ENCODE measurements at regions not wholly inside any gene's neighbourhood (a gene's known extent, or its start where the extent isn't known, plus 50 kb on each side); places are given as distances from the start of the nearest gene placed in this dataset.
"Not testable (repeated sequence)": the region's sequence is repeated elsewhere in the genome, so short reads cannot be mapped to it uniquely, and the experiment has no call there.

GRCh38 chr5:163276466-163276865, 160.9 kb upstream of the CCNG1 start:
- DNase-seq (ENCODE audit: low spot score): no peak

GRCh38 chr5:163280897-163281296, 156.5 kb upstream of the CCNG1 start:
- DNase-seq (ENCODE audit: low spot score): not testable (repeated sequence)

- DNase-seq (ENCODE audit: low spot score): no peak
These were observed 155.9 kb upstream of the CCNG1 start for GRCh38 chr5:163281512-163281911.

GRCh38 chr5:163293836-163294235, 143.6 kb upstream of the CCNG1 start:
- DNase-seq (ENCODE audit: low spot score): no peak

GRCh38 chr5:163303718-163304117, 133.7 kb upstream of the CCNG1 start:
- no peak for DNase-seq (ENCODE audit: low spot score)

- no peak for DNase-seq (ENCODE audit: low spot score)
These were observed 131.7 kb upstream of the CCNG1 start for GRCh38 chr5:163305655-163306054.

- peak; percentile 22 for DNase-seq (ENCODE audit: low spot score)
These were observed 131.0 kb upstream of the CCNG1 start for GRCh38 chr5:163306421-163306820.

GRCh38 chr5:163309914-163310313, 127.5 kb upstream of the CCNG1 start:
- no peak for DNase-seq (ENCODE audit: low spot score)

GRCh38 chr5:163310997-163311396, 126.4 kb upstream of the CCNG1 start:
- no peak for DNase-seq (ENCODE audit: low spot score)

- DNase-seq (ENCODE audit: low spot score): no peak
These were observed 124.8 kb upstream of the CCNG1 start for GRCh38 chr5:163312598-163312997.

- DNase-seq (ENCODE audit: low spot score): not testable (repeated sequence)
These were observed 124.3 kb upstream of the CCNG1 start for GRCh38 chr5:163313049-163313448.

GRCh38 chr5:163316374-163316773, 121.0 kb upstream of the CCNG1 start:
- DNase-seq (ENCODE audit: low spot score): not testable (repeated sequence)

GRCh38 chr5:163318707-163319106, 118.7 kb upstream of the CCNG1 start:
- no peak for DNase-seq (ENCODE audit: low spot score)

- no peak for DNase-seq (ENCODE audit: low spot score)
These were observed 115.9 kb upstream of the CCNG1 start for GRCh38 chr5:163321511-163321910.

GRCh38 chr5:163330723-163331668, 106.4 kb upstream of the CCNG1 start:
- peak; percentile 21 for DNase-seq (ENCODE audit: low spot score)

- DNase-seq (ENCODE audit: low spot score): not testable (repeated sequence)
These were observed 101.3 kb upstream of the CCNG1 start for GRCh38 chr5:163336074-163336473.

GRCh38 chr5:163339148-163339547, 98.2 kb upstream of the CCNG1 start:
- DNase-seq (ENCODE audit: low spot score): no peak

- DNase-seq (ENCODE audit: low spot score): not testable (repeated sequence)
These were observed 97.0 kb upstream of the CCNG1 start for GRCh38 chr5:163340378-163340777.

- no peak for DNase-seq (ENCODE audit: low spot score)
These were observed 95.1 kb upstream of the CCNG1 start for GRCh38 chr5:163342306-163342705.

- no peak for DNase-seq (ENCODE audit: low spot score)
These were observed 92.2 kb upstream of the CCNG1 start for GRCh38 chr5:163345216-163345615.

- peak; percentile 62 for DNase-seq (ENCODE audit: low spot score)
These were observed 89.7 kb upstream of the CCNG1 start for GRCh38 chr5:163347671-163348070.

GRCh38 chr5:163350083-163350482, 87.3 kb upstream of the CCNG1 start:
- no peak for DNase-seq (ENCODE audit: low spot score)

- DNase-seq (ENCODE audit: low spot score): no peak
These were observed 84.9 kb upstream of the CCNG1 start for GRCh38 chr5:163352531-163352930.

- DNase-seq (ENCODE audit: low spot score): not testable (repeated sequence)
These were observed 81.6 kb upstream of the CCNG1 start for GRCh38 chr5:163355811-163356210.
